ENCODE measurements at regions not wholly inside any gene's neighbourhood (a gene's known extent, or its start where the extent isn't known, plus 50 kb on each side); places are given as distances from the start of the nearest gene placed in this dataset.
"Not testable (repeated sequence)": the region's sequence is repeated elsewhere in the genome, so short reads cannot be mapped to it uniquely, and the experiment has no call there.

GRCh38 chr5:85656050-85656449, 961.7 kb upstream of the COX7C start:
- no peak for DNase-seq (ENCODE audit: low spot score)

DNA sequence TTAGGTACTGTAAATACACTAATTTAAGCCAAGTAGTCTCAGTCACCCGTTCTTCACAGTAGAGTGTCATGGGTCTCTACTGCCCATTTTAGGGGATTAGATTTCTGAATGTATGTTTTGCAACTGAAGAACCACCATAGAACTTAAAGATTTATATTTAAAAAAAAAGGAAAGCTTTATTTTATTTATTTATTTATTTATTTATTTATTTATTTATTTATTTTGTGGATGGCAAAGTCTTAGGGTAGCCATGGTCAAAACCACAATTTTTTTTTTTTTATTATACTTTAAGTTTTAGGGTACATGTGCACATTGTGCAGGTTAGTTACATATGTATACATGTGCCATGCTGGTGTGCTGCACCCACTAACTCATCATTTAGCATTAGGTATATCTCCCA, 960.4 kb upstream of the COX7C start:
- DNase-seq (ENCODE audit: low spot score): not testable (repeated sequence)

GRCh38 chr5:85662969-85663707, 954.6 kb upstream of the COX7C start:
- not testable (repeated sequence) for DNase-seq (ENCODE audit: low spot score)

DNA sequence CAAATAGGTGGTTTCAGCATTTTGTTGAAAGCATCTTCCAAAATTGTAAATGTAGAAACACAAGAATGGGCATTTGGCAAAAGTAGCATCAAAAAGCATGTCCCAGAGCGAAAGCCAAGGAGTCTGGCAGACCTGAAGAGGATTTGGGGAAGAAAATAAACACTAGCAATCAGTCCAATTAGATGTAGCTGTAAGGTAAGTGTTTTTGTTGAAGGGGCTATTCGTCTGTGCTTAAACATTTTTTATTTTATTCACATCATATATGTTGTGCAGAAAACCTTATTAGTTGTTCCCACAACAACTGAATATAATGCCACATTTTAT, 954.1 kb upstream of the COX7C start:
- no peak for DNase-seq (ENCODE audit: low spot score)

DNA sequence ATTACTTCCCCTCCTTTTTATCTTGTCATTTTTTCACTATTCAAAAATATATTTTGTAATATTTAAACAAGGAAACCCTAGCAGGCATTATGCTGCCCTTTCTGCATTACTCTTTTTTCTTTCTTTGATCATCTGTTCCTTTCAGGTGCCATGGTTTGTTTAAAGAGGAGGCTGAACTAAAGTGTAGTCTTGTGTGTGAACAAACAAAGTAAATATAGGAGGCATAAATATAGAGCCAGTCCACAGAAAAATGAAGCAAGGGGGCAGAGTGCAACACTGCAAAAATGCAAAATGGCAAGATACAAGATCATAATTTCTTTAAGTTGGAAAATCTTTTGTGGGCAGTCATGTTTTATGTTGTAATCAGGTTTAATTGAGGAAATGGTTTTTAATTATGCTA, 947.3 kb upstream of the COX7C start:
- DNase-seq (ENCODE audit: low spot score): no peak

- DNase-seq (ENCODE audit: low spot score): no peak
Measured at GRCh38 chr5:85671223-85671970, 946.3 kb upstream of the COX7C start.

- DNase-seq (ENCODE audit: low spot score): no peak
Measured at GRCh38 chr5:85681871-85682270, 935.9 kb upstream of the COX7C start.

- DNase-seq (ENCODE audit: low spot score): no peak
Measured at GRCh38 chr5:85684351-85684750, 933.4 kb upstream of the COX7C start.

DNA sequence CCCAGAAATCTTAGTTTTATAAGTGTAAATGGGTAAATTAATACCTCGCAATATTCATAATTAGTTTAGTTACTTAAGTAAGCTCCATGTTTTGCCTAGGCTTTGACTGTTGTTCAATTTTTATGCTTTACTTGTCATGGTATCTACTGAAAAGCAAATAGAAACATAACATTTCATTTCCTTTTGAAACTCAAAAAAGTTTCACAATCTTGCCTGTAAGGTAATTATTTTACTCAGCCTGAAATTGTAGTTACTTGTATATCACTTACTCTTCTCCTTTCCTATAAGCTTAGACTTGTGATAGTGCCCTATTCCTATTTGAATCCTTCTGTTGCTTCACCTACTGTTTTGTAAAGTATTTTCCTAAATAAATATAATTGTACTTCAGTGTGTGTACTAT, 914.4 kb upstream of the COX7C start:
- DNase-seq (ENCODE audit: low spot score): no peak

- DNase-seq (ENCODE audit: low spot score): no peak
Measured at GRCh38 chr5:85709728-85710127, 908.0 kb upstream of the COX7C start.

DNA sequence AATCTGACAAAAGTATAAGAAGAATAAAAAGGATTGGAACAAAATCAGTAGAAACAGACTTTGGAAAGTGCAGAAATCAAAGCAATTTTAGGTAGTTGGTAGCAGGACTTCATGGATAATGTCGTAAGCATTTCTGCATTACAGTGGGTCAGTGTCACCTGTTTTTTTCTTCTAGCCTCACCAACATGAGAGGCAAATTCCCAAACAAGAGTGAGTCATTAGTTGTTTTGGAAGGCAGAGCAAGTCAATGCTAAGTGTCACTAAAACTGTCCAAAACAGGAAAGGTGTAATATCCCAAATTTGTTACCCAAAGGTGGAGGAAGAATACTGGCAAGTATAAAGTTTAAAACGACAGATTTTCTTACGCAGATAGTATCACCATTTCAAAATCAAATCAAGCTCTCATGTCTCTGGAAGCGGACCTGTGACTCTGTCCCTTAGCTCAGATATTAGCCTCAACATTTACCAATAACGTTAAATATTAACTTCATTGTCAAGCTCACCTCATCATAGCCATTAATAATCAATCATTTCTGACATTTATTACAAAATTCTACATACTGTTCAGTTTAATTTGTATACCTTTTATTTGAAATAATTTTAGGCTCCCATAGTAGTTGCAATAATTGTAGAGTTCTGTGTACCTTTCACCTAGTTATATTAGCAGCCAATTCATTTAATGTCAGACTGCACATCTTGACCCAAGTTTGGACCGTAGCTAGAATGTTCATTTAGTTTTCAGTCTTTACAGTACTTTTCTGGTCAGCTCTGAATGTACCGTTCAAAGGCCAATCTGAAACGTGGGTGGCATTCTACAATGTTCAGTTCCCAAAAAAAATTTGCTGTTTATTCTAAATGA, 901.2 kb upstream of the COX7C start:
- DNase-seq (ENCODE audit: low spot score): no peak

DNA sequence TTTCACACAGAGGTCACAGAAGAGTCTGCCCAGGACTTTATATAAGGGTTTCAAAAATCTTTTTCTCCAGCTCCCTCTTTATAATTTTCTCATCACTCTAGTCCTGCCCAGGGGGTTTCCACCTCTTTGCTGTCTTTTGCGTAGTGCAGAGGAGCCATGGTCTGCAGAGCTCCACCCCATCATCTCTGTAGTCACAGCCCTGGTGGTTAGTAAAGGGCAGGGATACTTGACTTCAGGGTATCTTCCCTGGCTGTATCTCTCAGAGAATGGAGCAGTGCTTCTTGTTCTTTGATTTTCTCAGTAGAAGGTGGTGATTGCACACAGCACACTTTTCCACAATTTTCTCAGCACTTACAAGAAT, 900.6 kb upstream of the COX7C start:
- no peak for DNase-seq (ENCODE audit: low spot score)

DNA sequence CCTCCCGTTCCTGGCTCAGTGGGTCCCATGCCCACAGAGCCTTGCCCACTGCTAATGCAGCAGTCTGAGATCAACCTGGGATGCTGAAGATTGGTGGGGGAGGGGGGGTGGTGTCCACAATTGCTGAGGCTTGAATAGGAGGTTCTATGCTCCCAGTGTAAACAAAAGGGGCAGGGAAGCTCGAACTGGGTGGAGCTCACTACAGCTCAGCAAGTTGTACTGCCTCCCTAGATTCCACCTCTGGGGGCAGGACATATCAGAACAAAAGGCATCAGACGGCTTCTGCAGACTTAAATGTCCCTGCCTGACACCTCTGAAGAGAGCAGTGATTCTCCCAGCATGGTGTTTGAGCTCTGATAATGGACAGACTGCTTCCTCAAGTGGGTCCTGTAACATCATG, 885.6 kb upstream of the COX7C start:
- no peak for DNase-seq (ENCODE audit: low spot score)

GRCh38 chr5:85741972-85742371, 875.8 kb upstream of the COX7C start:
- DNase-seq (ENCODE audit: low spot score): no peak

- no peak for DNase-seq (ENCODE audit: low spot score)
Measured at GRCh38 chr5:85760519-85760918, 857.2 kb upstream of the COX7C start.

DNA sequence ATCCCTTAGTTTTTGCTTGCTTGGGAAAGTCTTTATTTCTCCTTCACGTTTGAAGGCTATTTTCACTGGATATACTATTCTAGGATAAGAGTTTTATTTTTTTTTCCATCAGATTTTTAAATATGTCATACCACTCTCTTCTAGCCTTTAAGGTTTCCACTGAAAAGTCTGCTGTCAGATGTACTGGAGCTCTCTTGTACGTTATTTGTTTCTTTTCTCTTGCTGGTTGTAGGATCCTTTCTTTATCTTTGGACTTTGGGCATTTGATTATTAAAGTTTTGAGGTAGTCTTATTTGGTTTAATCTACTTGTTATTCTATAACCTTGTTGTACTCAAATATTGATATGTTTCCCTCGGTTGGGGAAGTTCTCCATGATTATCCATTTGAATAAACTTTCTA, 848.4 kb upstream of the COX7C start:
- DNase-seq (ENCODE audit: low spot score): no peak

DNA sequence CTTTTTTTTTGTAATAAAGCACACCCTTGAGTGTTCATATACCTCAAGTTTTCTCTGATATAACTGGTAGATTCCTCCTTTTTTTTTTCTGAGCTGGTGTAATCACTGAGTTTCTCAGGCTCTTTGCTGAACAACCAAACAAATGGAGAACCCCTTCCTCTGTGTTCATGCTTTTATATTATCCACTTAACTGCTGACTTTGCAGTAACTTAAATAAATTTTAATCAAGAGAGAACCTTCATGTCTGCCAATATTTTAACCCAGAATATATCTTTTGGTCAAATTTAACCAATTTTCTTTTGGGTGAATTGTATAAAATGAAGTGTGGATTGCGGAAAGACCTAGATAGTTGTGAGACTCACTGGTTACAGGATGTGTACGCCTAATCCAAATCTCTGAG, 833.0 kb upstream of the COX7C start:
- DNase-seq (ENCODE audit: low spot score): no peak

DNA sequence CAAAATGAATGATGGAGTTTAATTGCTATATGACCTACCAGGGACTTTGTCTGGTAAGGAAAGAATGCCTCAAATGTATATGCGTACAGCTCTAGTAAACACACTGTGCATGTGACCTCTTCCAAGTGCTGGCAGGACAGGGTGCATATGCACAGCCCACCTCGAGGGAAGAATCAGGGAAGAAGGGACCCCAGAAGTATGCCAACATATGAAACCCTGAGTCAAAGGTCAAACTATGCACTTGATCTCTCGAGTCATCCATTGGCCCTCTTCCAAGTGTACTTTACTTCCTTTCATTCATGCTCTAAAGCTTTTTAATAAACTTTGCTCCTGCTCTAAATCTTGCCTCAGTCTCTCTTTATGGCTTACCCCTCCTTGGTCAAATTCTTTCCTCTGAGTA, 804.6 kb upstream of the COX7C start:
- DNase-seq (ENCODE audit: low spot score): no peak

DNA sequence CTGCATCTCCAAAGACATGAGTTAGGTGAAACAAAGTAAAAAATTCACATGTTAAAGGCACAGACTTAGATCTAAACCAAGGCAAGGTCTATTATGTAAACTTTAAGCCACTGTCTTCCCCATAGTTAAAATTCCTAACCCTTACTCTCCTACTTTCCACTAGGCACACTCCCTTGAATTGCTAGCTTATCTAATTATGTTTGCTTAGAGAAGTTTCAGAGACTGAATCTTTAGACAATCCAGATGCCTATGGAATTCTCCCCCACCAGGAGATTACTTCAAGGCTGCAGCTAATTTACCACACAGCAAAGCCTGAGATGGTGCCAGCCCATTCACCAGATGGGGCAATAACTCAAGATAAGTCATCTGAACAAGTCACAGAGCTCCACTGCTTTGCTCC, 803.1 kb upstream of the COX7C start:
- no peak for DNase-seq (ENCODE audit: low spot score)

- no peak for DNase-seq (ENCODE audit: low spot score)
Measured at GRCh38 chr5:85823462-85824426, 794.0 kb upstream of the COX7C start.

GRCh38 chr5:85838781-85839180, 779.0 kb upstream of the COX7C start:
- no peak for DNase-seq (ENCODE audit: low spot score)

DNA sequence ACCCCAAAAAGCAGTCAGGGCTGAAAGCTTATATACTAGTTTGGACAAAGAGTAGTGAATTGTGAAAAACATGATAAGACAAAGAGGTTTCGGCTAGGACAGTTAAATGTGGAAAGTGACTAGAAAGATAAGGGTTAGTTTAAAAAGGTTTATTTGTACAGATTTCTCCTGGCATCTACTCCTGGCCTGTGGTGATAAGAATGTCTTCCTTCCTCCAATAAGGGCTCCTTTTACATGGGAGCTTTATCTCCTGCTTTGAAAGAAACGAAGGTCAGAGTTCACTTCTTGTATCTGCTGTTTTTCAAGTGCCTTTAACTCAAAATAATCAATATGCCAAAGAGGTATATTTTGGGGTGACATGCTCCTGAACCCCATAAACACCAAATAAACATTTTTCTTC, 776.1 kb upstream of the COX7C start:
- no peak for DNase-seq (ENCODE audit: low spot score)
